HCT116 (cell line): ENCODE measurements at regions not wholly inside any gene's neighbourhood (a gene's known extent, or its start where the extent isn't known, plus 50 kb on each side); places are given as distances from the start of the nearest gene placed in this dataset.
"Not testable (repeated sequence)": the region's sequence is repeated elsewhere in the genome, so short reads cannot be mapped to it uniquely, and the experiment has no call there.

Experiments used
- ATAC-seq: fragments of 200-7000 bp; cut with Tn5 transposase; 2 replicates; pipeline ENCODE4 v1.9.1; 2020; ENCODE audit warnings: mild to moderate bottlenecking, moderate library complexity
- BruUV-seq: library from RNA; stranded (reverse); fragments of 400-500 nt; replicated peaks from 2 replicates; lab custom pipeline; 2021; lab: Mats Ljungman, UMichigan
- CTCF ChIA-PET: fragments of 300-600 bp; sonication (Branson Sonifier 250); formaldehyde crosslinking; loops from one replicate; lab custom pipeline; 2021; ENCODE audit warnings: antibody characterized with exemption; lab: Charles Lee
- POLR2A ChIA-PET: fragments of 300-600, 350-600 bp; sonication (Branson Sonifier 250); formaldehyde crosslinking; loops from one replicate; lab custom pipeline; 2021; ENCODE audit warnings: antibody characterized with exemption; lab: Charles Lee
- RAD21 ChIA-PET, 2 experiments: fragments of 300-600 bp; sonication (Branson Sonifier 250); formaldehyde crosslinking; loops; one replicate each; lab custom pipeline; 2023; ENCODE audit warnings: low total read pairs in 2 of 2; ENCODE audit not compliant: uncharacterized antibody in 2 of 2, unreplicated experiment in 2 of 2, low non-redundant PET in 1 of 2; lab: Charles Lee
- DNase-seq: peaks from one replicate; pipeline ENCODE4 v3.0.0-alpha.2; 2010; ENCODE audit warnings: low read depth, low spot score
- H2AFZ ChIP-seq: fragments of 200-600 bp; shearing (Covaris generic), sonication (generic); 2 replicates; pipeline ENCODE4 v1.6.1; 2017; ENCODE audit warnings: low read depth, mixed run types, mixed read lengths, antibody characterized with exemption, low read length; ENCODE audit not compliant: poor library complexity, severe bottlenecking
- H3K27ac ChIP-seq: 2 replicates; pipeline ENCODE4 v1.5.1; 2012; ENCODE audit warnings: low read depth, low read length
- H3K27me3 ChIP-seq: fragments of 200-600 bp; sonication (generic); 2 replicates; pipeline ENCODE4 v1.6.1; 2016; ENCODE audit warnings: mixed run types, low read length, mixed read lengths; ENCODE audit not compliant: insufficient read depth
- H3K36me3 ChIP-seq, 2 experiments: fragments of 200-500 bp in 1 of 2; fragments of 200-600 bp in 1 of 2; sonication (Bioruptor generic) in 1 of 2; sonication (generic) in 1 of 2; 2 replicates each; pipeline versions ENCODE4 v1.5.1 to v1.6.1; 2014 to 2016; ENCODE audit warnings: low read length in 2 of 2, inconsistent platforms in 1 of 2, mixed read lengths in 1 of 2, mixed run types in 1 of 2; ENCODE audit not compliant: insufficient read depth in 2 of 2, control insufficient read depth in 1 of 2
- H3K4me1 ChIP-seq, 2 experiments: fragments of 200-600 bp in 1 of 2; sonication (generic) in 1 of 2; 2 replicates each; pipeline versions ENCODE4 v1.5.1 to v1.6.1; 2012 to 2017; ENCODE audit warnings: low read length in 2 of 2, inconsistent platforms in 1 of 2, mild to moderate bottlenecking in 1 of 2, mixed read lengths in 1 of 2, mixed run types in 1 of 2, moderate library complexity in 1 of 2; ENCODE audit not compliant: insufficient read depth in 2 of 2, control insufficient read depth in 1 of 2
- H3K4me2 ChIP-seq: fragments of 200-600 bp; sonication (generic); 2 replicates; pipeline ENCODE4 v1.6.1; 2017; ENCODE audit warnings: mixed run types, low read length, mixed read lengths
- H3K4me3 ChIP-seq, 2 experiments: fragments of 200-600 bp in 1 of 2; sonication (generic) in 1 of 2; replicated peaks in 1 of 2; 2 replicates each; pipeline ENCODE4 v1.5.1; 2011 to 2016; ENCODE audit warnings: low read length in 2 of 2, control low read depth in 1 of 2, low read depth in 1 of 2, mild to moderate bottlenecking in 1 of 2, mixed read lengths in 1 of 2, mixed run types in 1 of 2
- H3K79me2 ChIP-seq: fragments of 200-600 bp; sonication (generic); 2 replicates; pipeline ENCODE4 v1.6.1; 2017; ENCODE audit warnings: mild to moderate bottlenecking, mixed run types, low read length, moderate library complexity, mixed read lengths; ENCODE audit not compliant: insufficient read depth
- H3K9ac ChIP-seq: fragments of 200-600 bp; sonication (generic); 2 replicates; pipeline ENCODE4 v1.6.1; 2016; ENCODE audit warnings: low read length, mixed read lengths
- H3K9me2 ChIP-seq: fragments of 200-600 bp; sonication (generic), shearing (Covaris generic); 2 replicates; pipeline ENCODE4 v1.6.1; 2017; ENCODE audit warnings: mixed run types, mild to moderate bottlenecking, moderate library complexity; ENCODE audit not compliant: insufficient read depth
- H3K9me3 ChIP-seq, 2 experiments: fragments of 200-500 bp in 1 of 2; fragments of 200-600 bp in 1 of 2; sonication (Bioruptor generic) in 1 of 2; sonication (generic) in 1 of 2; 2 replicates each; pipeline ENCODE4 v1.6.1; 2014 to 2017; ENCODE audit warnings: low read length in 2 of 2, mixed read lengths in 2 of 2, inconsistent platforms in 1 of 2, low read depth in 1 of 2, mild to moderate bottlenecking in 1 of 2, mixed run types in 1 of 2, moderate library complexity in 1 of 2; ENCODE audit not compliant: control insufficient read depth in 1 of 2, insufficient read depth in 1 of 2
- H4K20me1 ChIP-seq: fragments of 200-600 bp; sonication (generic), shearing (Covaris generic); 2 replicates; pipeline ENCODE4 v1.6.1; 2017; ENCODE audit warnings: mixed run types, mild to moderate bottlenecking, moderate library complexity; ENCODE audit not compliant: insufficient read depth
- EZH2phosphoT487 ChIP-seq: fragments of 200-600 bp; IDR thresholded peaks from 2 replicates; pipeline ENCODE4 v1.6.1; 2018; ENCODE audit warnings: antibody characterized with exemption, borderline replicate concordance
- ZFX ChIP-seq: fragments of 450-650 bp; IDR thresholded peaks from 2 replicates; pipeline ENCODE4 v1.6.1; 2017
- intact Hi-C: fragments of 100-400 bp; cut with micrococcal nuclease; formaldehyde crosslinking; loops from 2 replicates; pipeline ENCODE4 v1.10.0; 2022

- Histone ChIP-seq H3K9me3 (peaks cover 0 to 7% of the 10 kb centered on the region in 2 experiments; a peak in 1 of 4 replicates), H3K9ac (no peak overlapping the region), H3K9me2 (no peaks in the 10 kb centered on the region; the same call in 1 of the 2 replicates), H3K79me2 (no peaks in the 10 kb centered on the region), H4K20me1 (no peaks in the 10 kb centered on the region), H3K4me3 (no peak overlapping the region), H3K27me3 (no peaks in the 10 kb centered on the region), H3K36me3 (no peaks in the 10 kb centered on the region; a peak in 1 of 4 replicates), H3K4me1 (no peaks in the 10 kb centered on the region), H3K27ac (no peak overlapping the region), H2AFZ (no peak overlapping the region), H3K4me2 (no peak overlapping the region)
- ChIA-PET CTCF (no interaction called here), RAD21 (no interaction called here), POLR2A (no interaction called here)
- DNase-seq (no peak), ATAC-seq (no peak)
- no TSS peak for BruUV-seq
- TF ChIP-seq ZFX = no peak
- no peak for TF ChIP-seq EZH2phosphoT487
- intact Hi-C loops = no loop called here
Measured at GRCh38 chr4:124070688-124071484, 641.6 kb downstream of the ANKRD50 start.

GRCh38 chr4:124075276-124075675 lies 637.3 kb downstream of the ANKRD50 start:
- DNase-seq, CTCF ChIA-PET, H3K9ac ChIP-seq, H3K4me3 ChIP-seq, BruUV-seq, H3K36me3 ChIP-seq, H3K27me3 ChIP-seq, H4K20me1 ChIP-seq, POLR2A ChIA-PET, H3K4me1 ChIP-seq, H3K9me2 ChIP-seq, H3K9me3 ChIP-seq, intact Hi-C loops, H3K79me2 ChIP-seq, RAD21 ChIA-PET, H3K4me2 ChIP-seq, ATAC-seq, H3K27ac ChIP-seq, H2AFZ ChIP-seq: not testable (repeated sequence)
